ENCODE measurements at regions not wholly inside any gene's neighbourhood (a gene's known extent, or its start where the extent isn't known, plus 50 kb on each side); places are given as distances from the start of the nearest gene placed in this dataset.

- DNase-seq, result no peak
Observed at GRCh38 chr6:5946701-5947100, 60.0 kb downstream of the NRN1 start.

DNA sequence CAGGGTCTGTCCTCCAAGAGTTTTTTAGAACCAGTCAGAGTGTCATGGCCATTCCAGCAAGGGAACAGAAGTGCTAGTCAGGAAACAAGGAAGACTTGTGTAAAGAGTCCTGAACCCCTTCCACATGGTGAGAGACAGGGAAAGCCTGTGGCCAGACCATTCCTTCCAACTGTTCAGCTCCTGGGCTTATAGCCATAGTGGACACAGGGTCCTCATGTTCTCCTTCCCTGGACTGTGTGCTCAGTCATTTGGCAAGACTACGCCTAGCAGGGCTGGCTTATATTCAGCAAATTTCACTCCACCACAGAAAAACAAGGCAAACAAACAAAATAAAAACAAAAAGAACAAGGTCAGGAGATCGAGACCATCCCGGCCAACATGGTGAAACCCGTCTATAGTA lies 60.5 kb downstream of the NRN1 start:
- DNase-seq, result no peak

GRCh38 chr6:5943591-5943990 lies 63.1 kb downstream of the NRN1 start:
- peak in 1 of 2 experiments; percentile 1 for DNase-seq

- no peak for DNase-seq
Observed at GRCh38 chr6:5942591-5942990, 64.1 kb downstream of the NRN1 start.

DNA sequence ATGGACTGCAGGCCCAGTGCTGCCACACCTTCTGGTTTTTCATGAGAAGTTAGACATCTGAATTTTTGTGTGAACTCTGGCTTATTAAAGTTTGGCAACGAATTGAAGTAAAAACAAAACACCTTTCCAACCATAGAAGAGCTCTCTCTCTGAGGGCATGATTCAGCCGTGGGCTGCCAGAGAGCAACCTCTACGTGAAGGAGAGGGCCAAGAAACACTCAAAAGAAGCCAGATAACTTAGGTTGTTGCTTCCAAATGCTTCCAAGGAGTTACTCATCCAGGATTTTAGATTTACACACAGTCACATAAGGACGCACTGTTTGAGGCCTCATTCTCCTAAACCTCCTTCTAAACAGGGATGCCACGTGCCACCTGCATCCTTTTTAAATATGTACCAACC lies 65.5 kb downstream of the NRN1 start:
- no peak for DNase-seq

DNA sequence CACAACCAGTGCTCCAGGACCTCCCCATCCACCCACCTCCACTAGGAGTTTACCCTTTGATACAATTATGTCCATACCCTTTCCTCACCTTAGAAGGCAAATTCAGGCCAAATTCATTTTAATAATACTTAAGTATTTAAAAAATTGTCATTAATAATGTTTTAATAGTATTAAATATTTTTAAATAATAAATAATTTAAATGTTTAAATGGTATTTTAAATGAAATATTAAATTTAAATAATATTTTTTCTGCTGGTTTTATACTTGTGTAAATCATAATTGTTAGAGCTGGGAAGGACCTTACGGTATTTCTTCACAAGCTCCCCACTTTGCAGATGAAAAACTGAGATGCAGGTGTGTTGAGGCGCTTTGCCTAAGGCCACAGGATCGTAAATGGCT lies 67.8 kb downstream of the NRN1 start:
- no peak for DNase-seq

DNA sequence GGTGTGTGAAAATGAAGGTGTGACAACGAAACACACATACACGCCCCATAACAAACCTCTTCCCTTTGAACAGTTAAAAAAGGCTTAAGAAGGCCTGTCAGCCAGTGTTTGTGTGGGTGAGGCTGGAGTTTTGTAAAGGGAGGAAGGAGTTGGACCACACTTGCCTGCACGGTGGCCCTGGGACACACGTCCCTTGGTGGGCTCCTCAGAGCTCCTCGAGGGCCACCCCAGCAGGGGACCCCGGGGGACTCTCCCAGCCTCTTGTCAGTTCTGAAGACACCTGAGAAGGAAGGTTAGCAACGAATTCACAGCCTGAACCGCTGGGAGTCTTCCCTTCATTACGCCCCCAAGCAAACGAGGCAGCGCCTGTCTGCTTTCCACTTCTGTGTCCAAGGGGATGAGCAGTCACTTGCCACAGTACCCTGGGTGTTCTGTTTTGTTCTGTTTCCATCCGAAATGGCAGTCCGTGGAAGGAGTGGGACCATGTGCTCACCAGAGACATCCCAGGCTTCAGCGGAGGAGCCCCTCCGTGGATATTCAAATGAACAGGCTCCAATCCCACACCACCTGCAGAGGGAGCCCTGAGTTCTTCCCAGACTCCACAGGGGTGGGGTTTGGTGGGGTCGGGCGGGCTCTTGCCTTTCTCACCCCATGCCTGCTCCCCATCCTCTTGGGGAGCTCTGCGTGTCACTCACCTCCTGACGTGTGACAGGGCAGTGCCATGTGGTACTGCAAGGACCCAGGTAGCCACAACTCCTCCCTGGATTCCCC lies 68.6 kb downstream of the NRN1 start:
- no peak for DNase-seq

DNA sequence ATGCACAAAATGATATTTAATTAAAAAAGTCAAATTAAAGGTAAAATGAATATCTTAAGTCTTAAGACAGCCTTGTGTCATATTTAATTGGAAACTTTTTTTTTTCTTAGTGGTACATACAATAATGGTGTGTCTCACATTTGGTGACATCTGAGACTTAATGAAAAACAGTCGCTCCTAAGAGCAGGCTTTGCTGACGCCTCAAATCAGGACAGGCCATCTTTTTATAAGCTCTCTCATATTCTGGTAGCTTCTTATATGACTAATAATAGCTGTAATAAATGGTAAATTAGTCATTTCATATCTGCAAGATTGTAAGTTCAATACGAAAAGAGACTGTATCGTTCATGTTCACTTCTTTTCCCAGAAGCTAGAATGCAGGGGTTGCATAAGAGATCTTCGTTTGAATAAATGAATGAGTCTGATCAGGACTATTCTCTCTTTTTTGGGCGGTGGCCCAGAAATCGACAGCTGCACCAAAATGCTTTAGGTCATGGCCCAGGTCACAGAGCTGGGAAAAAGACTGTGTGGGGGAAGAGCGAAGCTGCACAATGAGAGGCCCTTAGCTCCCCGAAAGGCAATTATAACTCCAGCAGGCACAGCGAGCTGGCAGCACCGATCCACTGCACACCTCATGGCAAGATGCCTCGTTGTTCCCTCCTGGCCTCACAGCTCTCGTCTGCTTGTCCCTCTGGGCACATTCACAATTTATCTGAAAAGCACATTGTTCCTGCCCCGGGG lies 69.4 kb downstream of the NRN1 start:
- DNase-seq, result no peak

GRCh38 chr6:5936631-5937030 lies 70.1 kb downstream of the NRN1 start:
- DNase-seq, result no peak

- no peak for DNase-seq
Observed at GRCh38 chr6:5936140-5936539, 70.6 kb downstream of the NRN1 start.

DNA sequence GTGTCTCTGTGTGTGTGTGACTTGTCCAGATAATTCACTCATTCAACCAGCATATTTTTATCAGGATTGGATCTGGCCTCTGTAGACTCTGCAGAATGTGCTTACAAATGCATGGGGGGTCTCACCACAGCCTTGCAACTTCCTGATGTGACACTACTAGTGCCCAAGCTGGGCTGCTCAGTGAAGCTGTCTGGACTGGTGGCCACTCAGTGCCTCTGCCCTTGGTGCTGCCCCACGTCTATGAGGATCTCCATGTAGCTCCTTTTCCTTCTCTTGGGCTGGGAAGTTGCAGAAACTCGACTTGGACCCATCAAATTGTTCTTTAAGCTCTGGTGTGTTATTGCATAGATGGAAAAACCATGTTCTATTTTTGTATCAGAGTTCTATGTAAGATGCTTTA lies 75.8 kb downstream of the NRN1 start:
- DNase-seq, result no peak

- DNase-seq, result peak in 1 of 2 experiments; percentile 3
Observed at GRCh38 chr6:5930143-5930770, 76.5 kb downstream of the NRN1 start.

GRCh38 chr6:5923840-5924239 lies 82.9 kb downstream of the NRN1 start:
- DNase-seq, result no peak

- DNase-seq, result no peak
Observed at GRCh38 chr6:5922230-5922629, 84.5 kb downstream of the NRN1 start.

DNA sequence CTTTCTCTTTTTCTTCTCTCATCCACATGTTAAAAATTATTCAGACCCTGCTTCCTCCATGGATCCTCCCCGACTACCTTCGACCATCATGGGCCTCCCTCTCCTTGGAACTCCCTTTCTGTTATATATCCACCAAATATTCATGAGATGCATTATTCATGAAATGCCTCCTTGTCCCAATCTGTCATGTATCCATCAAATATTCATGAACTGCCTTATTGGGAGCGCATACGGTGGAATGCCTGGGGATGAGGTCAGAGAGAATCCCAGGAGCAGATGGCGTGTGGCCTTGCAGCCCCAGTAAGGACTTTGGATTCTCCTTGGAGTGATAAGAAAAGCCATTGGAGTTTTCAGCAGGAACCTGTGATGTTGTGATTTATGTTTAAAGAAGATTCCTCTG lies 97.0 kb downstream of the NRN1 start:
- no peak for DNase-seq

GRCh38 chr6:5906842-5907241 lies 99.9 kb downstream of the NRN1 start:
- no peak for DNase-seq

GRCh38 chr6:5906340-5906670 lies 100.4 kb downstream of the NRN1 start:
- no peak for DNase-seq

GRCh38 chr6:5905431-5906339 lies 101.0 kb downstream of the NRN1 start:
- DNase-seq, result no peak

DNA sequence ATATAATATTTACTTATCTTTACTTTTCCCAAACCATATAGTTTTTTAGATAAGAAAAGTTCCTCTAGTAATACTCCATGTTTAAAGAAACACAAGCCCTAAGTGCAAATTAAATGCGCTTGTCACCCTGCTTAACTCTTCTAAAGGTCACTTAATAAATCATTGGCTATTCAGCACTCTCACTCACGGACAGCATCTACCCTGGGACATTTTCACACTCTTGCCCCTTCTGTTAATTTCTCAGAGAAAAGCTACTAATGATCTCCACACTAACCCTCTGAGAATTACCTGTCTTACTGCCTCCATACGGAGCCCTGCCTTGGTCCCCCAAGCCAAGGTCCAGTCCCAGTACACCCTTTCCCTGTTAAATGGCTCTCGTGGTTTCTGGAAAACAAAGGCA lies 102.2 kb downstream of the NRN1 start:
- peak; percentile 1 to 3 for DNase-seq

DNA sequence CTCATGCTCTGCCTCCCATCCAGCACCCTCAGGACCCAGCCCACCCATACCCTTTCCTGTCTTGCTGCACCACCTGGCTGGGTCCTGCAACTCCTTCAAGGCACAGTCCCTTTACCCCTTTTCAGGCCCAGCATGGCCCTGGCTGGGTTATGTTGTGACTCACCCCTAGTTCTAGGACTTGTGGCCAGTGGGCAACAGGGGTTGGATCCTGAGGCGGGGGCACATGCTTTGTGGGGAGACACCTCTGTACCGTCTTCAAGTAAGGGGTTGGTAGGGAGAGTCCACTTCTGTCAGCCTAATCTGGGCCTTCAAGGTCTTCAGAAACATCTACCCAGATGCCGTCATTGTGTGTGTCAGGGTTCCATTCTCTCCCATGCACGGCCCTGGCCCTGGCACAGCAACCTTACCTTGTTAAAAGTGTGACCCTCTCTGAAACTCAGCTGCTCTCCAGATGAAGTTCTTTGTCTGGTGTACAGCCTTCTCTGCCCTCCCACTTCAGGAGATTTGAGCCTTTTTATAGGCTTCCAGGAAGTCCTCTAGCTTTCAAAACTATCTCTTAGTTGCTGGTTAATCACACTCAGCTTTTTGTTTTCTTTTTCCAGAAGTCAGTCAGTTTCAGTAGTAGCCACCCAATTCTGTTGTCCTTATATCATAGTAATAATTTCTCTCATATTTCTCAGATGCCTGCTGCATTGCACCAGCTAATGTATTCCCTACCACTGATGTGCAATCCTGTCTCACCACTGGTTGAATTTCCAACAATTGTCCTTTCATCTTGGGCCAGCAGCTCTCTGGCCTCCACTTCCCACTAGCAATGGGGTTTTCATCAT lies 107.3 kb downstream of the NRN1 start:
- DNase-seq, result no peak

GRCh38 chr6:5898563-5898962 lies 108.2 kb downstream of the NRN1 start:
- no peak for DNase-seq

- no peak for DNase-seq
Observed at GRCh38 chr6:5898102-5898501, 108.6 kb downstream of the NRN1 start.

Data from Kasumi-1 (cell line).